ENCODE measurements at regions not wholly inside any gene's neighbourhood (a gene's known extent, or its start where the extent isn't known, plus 50 kb on each side); places are given as distances from the start of the nearest gene placed in this dataset.

DNA sequence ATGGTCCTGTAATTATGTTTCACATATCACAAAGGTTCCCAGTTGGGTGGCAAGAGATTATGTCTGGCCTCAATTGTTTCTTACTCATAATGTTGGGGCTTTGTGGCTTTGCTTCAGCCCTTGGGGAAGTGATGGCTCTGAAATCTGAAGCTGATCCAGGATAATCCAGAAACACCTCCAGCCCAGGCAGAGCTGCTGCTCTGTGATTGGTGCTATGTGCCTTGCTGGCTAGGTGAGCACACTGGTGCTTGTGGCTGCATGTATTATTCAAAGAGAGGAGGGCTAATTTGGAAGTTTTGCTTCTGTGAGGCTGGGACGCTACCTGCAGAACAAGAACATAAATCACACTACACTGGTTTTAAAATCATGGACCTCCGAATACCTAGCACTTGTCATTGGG is 346.6 kb upstream of the MGMT start:
- Histone ChIP-seq H3K9ac (no peak overlapping the region), H3F3A (replicated peaks; ENCODE audit: insufficient read depth) (no peaks in the 10 kb centered on the region), H3K4me1 (ENCODE audit: control insufficient read depth in 1 of 2, insufficient read depth in 2 of 2, low read depth in 1 of 2, low read length in 1 of 2) (no peaks in the 10 kb centered on the region), H2AFZ (ENCODE audit: low read depth) (no peak overlapping the region), H3K4me2 (no peak overlapping the region), H3K27me3 (ENCODE audit: insufficient read depth) (no peaks in the 10 kb centered on the region), H4K20me1 (ENCODE audit: insufficient read depth) (no peaks in the 10 kb centered on the region), H3K79me2 (ENCODE audit: insufficient read depth) (no peaks in the 10 kb centered on the region), H3K36me3 (replicated peaks in 1 of 2; ENCODE audit: control insufficient read depth in 1 of 2, insufficient read depth in 2 of 2, low read length in 1 of 2) (no peaks in the 10 kb centered on the region), H3K27ac (ENCODE audit: low read depth in 2 of 2, low read length in 1 of 2) (no peak overlapping the region), H3K9me3 (no peaks in the 10 kb centered on the region; the same call in 1 of the 2 replicates), H3K9me2 (no peaks in the 10 kb centered on the region), H3K4me3 (ENCODE audit: low read depth in 2 of 2, low read length in 1 of 2) (no peak overlapping the region)
- TF ChIP-seq FOXJ3 (CRISPR knock-in tag; IDR thresholded peaks at IDR 0.05) (no peak), SMC3 (IDR thresholded peaks at IDR 0.05; ENCODE audit: low read depth, low read length) (no peak), GATA2 (CRISPR knock-in tag; IDR thresholded peaks at IDR 0.05) (no peak), MXI1 (IDR thresholded peaks at IDR 0.05; ENCODE audit: low read depth, low read length) (no peak), RCOR1 (IDR thresholded peaks at IDR 0.05; ENCODE audit: low read length) (no peak), TCF12 (IDR thresholded peaks at IDR 0.05) (no peak), IRF3 (IDR thresholded peaks at IDR 0.05; ENCODE audit: low read depth, low read length) (no peak), RXRA (IDR thresholded peaks at IDR 0.05; ENCODE audit: borderline replicate concordance, low read depth) (no peak), EP300 (IDR thresholded peaks at IDR 0.05; ENCODE audit: borderline replicate concordance in 1 of 2, low read depth in 1 of 2, low read length in 1 of 2) (no peak), FOXM1 (IDR thresholded peaks at IDR 0.05; ENCODE audit: low read depth) (no peak), REST (IDR thresholded peaks at IDR 0.05; ENCODE audit: low read depth, low read length) (no peak), NRF1 (IDR thresholded peaks at IDR 0.05; ENCODE audit: low read depth, low read length) (no peak), JUND (IDR thresholded peaks at IDR 0.05) (no peak), MEF2A (IDR thresholded peaks at IDR 0.05; ENCODE audit: borderline replicate concordance, low read depth) (no peak), POLR2AphosphoS5 (IDR thresholded peaks at IDR 0.05; ENCODE audit: low read depth, low read length) (no peak), RAD21 (IDR thresholded peaks at IDR 0.05; ENCODE audit: low read length) (no peak)
- TF ChIP-seq, protein P1, sequence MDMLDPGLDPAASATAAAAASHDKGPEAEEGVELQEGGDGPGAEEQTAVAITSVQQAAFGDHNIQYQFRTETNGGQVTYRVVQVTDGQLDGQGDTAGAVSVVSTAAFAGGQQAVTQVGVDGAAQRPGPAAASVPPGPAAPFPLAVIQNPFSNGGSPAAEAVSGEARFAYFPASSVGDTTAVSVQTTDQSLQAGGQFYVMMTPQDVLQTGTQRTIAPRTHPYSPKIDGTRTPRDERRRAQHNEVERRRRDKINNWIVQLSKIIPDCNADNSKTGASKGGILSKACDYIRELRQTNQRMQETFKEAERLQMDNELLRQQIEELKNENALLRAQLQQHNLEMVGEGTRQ (IDR thresholded peaks at IDR 0.05; ENCODE audit: borderline replicate concordance, low read depth, low read length) = no peak
- TF ChIP-seq, protein P2, sequence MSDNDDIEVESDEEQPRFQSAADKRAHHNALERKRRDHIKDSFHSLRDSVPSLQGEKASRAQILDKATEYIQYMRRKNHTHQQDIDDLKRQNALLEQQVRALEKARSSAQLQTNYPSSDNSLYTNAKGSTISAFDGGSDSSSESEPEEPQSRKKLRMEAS (IDR thresholded peaks at IDR 0.05; ENCODE audit: low read depth) = no peak
- 0% methylated on average over 1 of the region's 2 CpGs for WGBS (ENCODE audit: low lambda C conversion rate)
- POLR2A ChIA-PET = no interaction called here
- CTCF ChIA-PET = no interaction called here
- no peak for DNase-seq
